ENCODE measurements at regions not wholly inside any gene's neighbourhood (a gene's known extent, or its start where the extent isn't known, plus 50 kb on each side); places are given as distances from the start of the nearest gene placed in this dataset.

DNA sequence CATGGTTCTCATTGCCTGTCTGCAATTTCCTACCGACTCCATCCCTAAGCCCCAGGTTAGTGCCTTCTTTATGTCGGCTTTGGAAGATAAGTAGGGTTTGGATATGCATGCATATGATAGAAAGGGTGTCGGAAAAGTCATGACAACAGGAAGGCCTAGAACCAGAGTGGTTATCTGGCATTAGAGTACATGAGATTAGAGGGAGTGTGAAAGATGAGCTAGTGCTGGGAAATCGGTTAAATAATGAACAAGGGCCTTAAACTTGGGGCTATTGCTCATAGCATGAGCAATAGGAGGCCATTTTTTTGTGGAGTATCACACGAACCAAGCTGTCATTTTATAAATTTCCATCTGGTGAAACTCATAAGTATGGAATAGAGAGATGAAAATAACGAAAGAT lies 54.0 kb upstream of the LPP start:
- TF ChIP-seq FOXM1 (IDR thresholded peaks at IDR 0.05; ENCODE audit: borderline replicate concordance) (no peak), PKNOX1 (IDR thresholded peaks at IDR 0.05) (no peak), NFRKB (IDR thresholded peaks at IDR 0.05) (no peak), SP1 (IDR thresholded peaks at IDR 0.05) (no peak), LEF1 (IDR thresholded peaks at IDR 0.05; ENCODE audit: borderline replicate concordance) (no peak), ELF4 (IDR thresholded peaks at IDR 0.05) (no peak), HDGF (IDR thresholded peaks at IDR 0.05; ENCODE audit: borderline replicate concordance) (no peak), BHLHE40 (IDR thresholded peaks at IDR 0.05; ENCODE audit: borderline replicate concordance) (no peak), SUZ12 (IDR thresholded peaks at IDR 0.05) (no peak), FOXA1 (IDR thresholded peaks at IDR 0.05) (no peak), ARNT (IDR thresholded peaks at IDR 0.05) (no peak), FOXK2 (IDR thresholded peaks at IDR 0.05) (no peak), TARDBP (IDR thresholded peaks at IDR 0.05) (no peak), CTBP1 (IDR thresholded peaks at IDR 0.05; ENCODE audit: borderline replicate concordance) (no peak)

Data from HEK293T (cell line).